ENCODE measurements at regions not wholly inside any gene's neighbourhood (a gene's known extent, or its start where the extent isn't known, plus 50 kb on each side); places are given as distances from the start of the nearest gene placed in this dataset.

DNA sequence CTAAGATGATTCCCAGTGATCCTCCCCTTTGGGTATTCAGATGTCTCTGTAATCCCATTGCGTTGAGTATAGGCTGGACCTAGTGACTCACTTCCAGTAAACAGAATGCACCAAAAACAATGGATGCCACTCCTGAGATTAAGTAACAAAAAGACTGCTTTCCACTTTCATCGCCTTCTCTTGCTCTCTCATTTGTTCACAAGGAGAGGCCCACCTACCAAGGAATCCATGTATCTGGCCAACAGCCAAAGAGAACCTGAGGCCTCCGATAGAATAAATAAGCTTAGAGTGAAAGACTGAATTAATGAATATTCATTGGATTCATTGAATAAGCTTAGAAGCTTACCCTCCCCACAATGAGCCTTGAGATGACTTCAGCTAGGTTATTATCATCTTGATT is 454.6 kb downstream of the KCNA4 start:
- intact Hi-C loops (cut with micrococcal nuclease), result no loop called here
- ATAC-seq, result no peak
- no peaks in the 10 kb centered on the region for H3K4me1 ChIP-seq (ENCODE audit: insufficient read depth, low read length)
- no peak overlapping the region for H3K4me2 ChIP-seq (ENCODE audit: low read length)
- no peak overlapping the region for H3K9ac ChIP-seq (ENCODE audit: low read length)
- ChIA-PET POLR2A (ENCODE audit: unreplicated experiment) (no interaction called here), CTCF (no interaction called here)
- H4K20me1 ChIP-seq (ENCODE audit: low read length), result no peaks in the 10 kb centered on the region
- H3K27ac ChIP-seq (ENCODE audit: low read length), result no peak overlapping the region
- no TSS peak for BruUV-seq (replicated peaks)
- no peak overlapping the region for H3K4me3 ChIP-seq (ENCODE audit: low read length)
- no peak for DNase-seq
- no peaks in the 10 kb centered on the region for H3K79me2 ChIP-seq (ENCODE audit: low read length)
- H3K9me3 ChIP-seq (ENCODE audit: low read length), result no peaks in the 10 kb centered on the region
- H3F3A ChIP-seq (ENCODE audit: low read length, unreplicated experiment), result no peaks in the 10 kb centered on the region
- H3K9me2 ChIP-seq (replicated peaks; ENCODE audit: low read length), result no peaks in the 10 kb centered on the region
- no peaks in the 10 kb centered on the region for H3K27me3 ChIP-seq (ENCODE audit: low read length)
- H3K36me3 ChIP-seq (ENCODE audit: low read depth, low read length), result no peaks in the 10 kb centered on the region
- TF ChIP-seq, protein P1, sequence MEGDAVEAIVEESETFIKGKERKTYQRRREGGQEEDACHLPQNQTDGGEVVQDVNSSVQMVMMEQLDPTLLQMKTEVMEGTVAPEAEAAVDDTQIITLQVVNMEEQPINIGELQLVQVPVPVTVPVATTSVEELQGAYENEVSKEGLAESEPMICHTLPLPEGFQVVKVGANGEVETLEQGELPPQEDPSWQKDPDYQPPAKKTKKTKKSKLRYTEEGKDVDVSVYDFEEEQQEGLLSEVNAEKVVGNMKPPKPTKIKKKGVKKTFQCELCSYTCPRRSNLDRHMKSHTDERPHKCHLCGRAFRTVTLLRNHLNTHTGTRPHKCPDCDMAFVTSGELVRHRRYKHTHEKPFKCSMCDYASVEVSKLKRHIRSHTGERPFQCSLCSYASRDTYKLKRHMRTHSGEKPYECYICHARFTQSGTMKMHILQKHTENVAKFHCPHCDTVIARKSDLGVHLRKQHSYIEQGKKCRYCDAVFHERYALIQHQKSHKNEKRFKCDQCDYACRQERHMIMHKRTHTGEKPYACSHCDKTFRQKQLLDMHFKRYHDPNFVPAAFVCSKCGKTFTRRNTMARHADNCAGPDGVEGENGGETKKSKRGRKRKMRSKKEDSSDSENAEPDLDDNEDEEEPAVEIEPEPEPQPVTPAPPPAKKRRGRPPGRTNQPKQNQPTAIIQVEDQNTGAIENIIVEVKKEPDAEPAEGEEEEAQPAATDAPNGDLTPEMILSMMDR (conservative IDR thresholded peaks at IDR 0.05; ENCODE audit: low read depth, low read length), result no peak
- TF ChIP-seq EZH2phosphoT487 (IDR thresholded peaks at IDR 0.05; ENCODE audit: borderline replicate concordance, low read length) (no peak), EZH2 (IDR thresholded peaks at IDR 0.05; ENCODE audit: low read length, unreplicated experiment) (no peak)
- H2AFZ ChIP-seq (ENCODE audit: low read length), result no peak overlapping the region

DNA sequence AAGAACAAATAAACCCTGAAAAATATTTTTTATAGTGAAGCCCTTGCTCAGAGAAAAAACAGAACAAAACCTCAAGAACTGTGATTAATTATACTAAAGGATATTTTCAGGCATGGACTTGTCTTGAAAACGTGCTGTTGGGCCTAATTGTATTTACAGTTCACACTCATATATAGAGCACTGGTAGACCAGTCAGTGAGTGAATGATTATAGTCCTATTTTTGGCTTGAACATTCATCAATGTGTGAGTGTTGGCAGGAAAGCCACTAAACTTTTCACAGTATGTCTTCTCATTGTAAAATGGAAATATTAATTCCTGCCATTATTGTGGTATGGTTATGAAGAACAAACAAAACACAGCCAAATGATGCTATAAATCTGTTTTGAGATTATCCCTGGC is 462.8 kb downstream of the KCNA4 start:
- H2AFZ ChIP-seq (ENCODE audit: low read length), result no peak overlapping the region
- H3K27ac ChIP-seq (ENCODE audit: low read length), result no peak overlapping the region
- POLR2A ChIA-PET (ENCODE audit: unreplicated experiment), result no interaction called here
- TF ChIP-seq EZH2 (IDR thresholded peaks at IDR 0.05; ENCODE audit: low read length, unreplicated experiment), result no peak
- TF ChIP-seq EZH2phosphoT487 (IDR thresholded peaks at IDR 0.05; ENCODE audit: borderline replicate concordance, low read length), result no peak
- ATAC-seq, result no peak
- H3K4me1 ChIP-seq (ENCODE audit: insufficient read depth, low read length), result no peaks in the 10 kb centered on the region
- intact Hi-C loops (cut with micrococcal nuclease), result loop anchor here (1.0 kb wide), 1 partner anchor 22 kb away; no protein-coding TSS in a partner anchor
- BruUV-seq (replicated peaks), result no TSS peak
- H3K36me3 ChIP-seq (ENCODE audit: low read depth, low read length), result no peaks in the 10 kb centered on the region
- H3K4me3 ChIP-seq (ENCODE audit: low read length), result no peak overlapping the region
- no peaks in the 10 kb centered on the region for H3K9me3 ChIP-seq (ENCODE audit: low read length)
- DNase-seq, result no peak
- H3K79me2 ChIP-seq (ENCODE audit: low read length), result no peaks in the 10 kb centered on the region
- no peaks in the 10 kb centered on the region for H3F3A ChIP-seq (ENCODE audit: low read length, unreplicated experiment)
- no peaks in the 10 kb centered on the region for H4K20me1 ChIP-seq (ENCODE audit: low read length)
- H3K9ac ChIP-seq (ENCODE audit: low read length), result no peak overlapping the region
- CTCF ChIA-PET, result no interaction called here
- peaks cover 16% of the 10 kb centered on the region; the same call in 1 of the 2 replicates for H3K27me3 ChIP-seq (ENCODE audit: low read length)
- no peak overlapping the region for H3K4me2 ChIP-seq (ENCODE audit: low read length)
- H3K9me2 ChIP-seq (replicated peaks; ENCODE audit: low read length), result no peaks in the 10 kb centered on the region

DNA sequence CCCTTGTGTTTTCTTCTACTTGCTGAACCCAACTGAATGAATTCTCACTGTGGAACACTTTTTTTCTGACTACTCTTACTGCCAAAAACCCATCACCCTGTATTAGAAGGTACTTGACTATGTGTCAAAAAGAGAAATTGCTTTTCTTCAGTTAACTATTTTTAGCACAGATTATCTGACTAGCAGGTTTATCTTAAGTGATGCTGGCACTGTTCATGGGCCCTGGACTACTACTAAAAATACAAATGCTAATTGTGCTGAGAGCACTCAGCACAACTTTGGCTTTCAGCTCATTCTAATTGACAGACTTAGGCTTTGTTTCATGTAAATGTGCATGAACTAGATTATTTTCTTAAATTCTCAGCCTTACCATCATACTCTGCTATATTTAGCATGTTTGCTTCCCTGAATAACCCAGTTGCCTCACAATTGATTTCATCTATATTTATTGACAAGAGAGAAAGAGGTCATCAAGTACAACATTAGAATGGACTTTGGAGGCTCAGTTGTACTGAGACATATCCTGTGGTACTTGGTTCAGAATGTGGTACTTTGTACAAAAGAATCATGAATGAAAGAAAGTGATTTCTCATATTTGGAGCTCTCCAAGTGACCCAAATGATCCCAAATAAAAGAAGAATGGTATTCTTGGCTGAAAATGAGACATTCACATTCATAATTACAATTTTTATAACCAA is 478.3 kb downstream of the KCNA4 start:
- no peak overlapping the region for H2AFZ ChIP-seq (ENCODE audit: low read length)
- ChIA-PET POLR2A (ENCODE audit: unreplicated experiment) (no interaction called here), CTCF (no interaction called here)
- H3K4me3 ChIP-seq (ENCODE audit: low read length), result no peak overlapping the region
- intact Hi-C loops (cut with micrococcal nuclease), result no loop called here
- H3K9me2 ChIP-seq (replicated peaks; ENCODE audit: low read length), result no peaks in the 10 kb centered on the region
- no peak overlapping the region for H3K4me2 ChIP-seq (ENCODE audit: low read length)
- no peaks in the 10 kb centered on the region for H3K36me3 ChIP-seq (ENCODE audit: low read depth, low read length)
- DNase-seq (no peak), ATAC-seq (no peak)
- no peaks in the 10 kb centered on the region for H3K9me3 ChIP-seq (ENCODE audit: low read length)
- H3K27ac ChIP-seq (ENCODE audit: low read length), result no peak overlapping the region
- peaks cover 11% of the 10 kb centered on the region; the same call in 1 of the 2 replicates for H3K27me3 ChIP-seq (ENCODE audit: low read length)
- no peaks in the 10 kb centered on the region for H3F3A ChIP-seq (ENCODE audit: low read length, unreplicated experiment)
- no peaks in the 10 kb centered on the region for H4K20me1 ChIP-seq (ENCODE audit: low read length)
- H3K79me2 ChIP-seq (ENCODE audit: low read length), result no peaks in the 10 kb centered on the region
- no peak for TF ChIP-seq EZH2 (IDR thresholded peaks at IDR 0.05; ENCODE audit: low read length, unreplicated experiment)
- TF ChIP-seq, protein P1 (conservative IDR thresholded peaks at IDR 0.05; ENCODE audit: low read depth, low read length), result no peak
- no peak for TF ChIP-seq EZH2phosphoT487 (IDR thresholded peaks at IDR 0.05; ENCODE audit: borderline replicate concordance, low read length)
- no TSS peak for BruUV-seq (replicated peaks)
- H3K4me1 ChIP-seq (ENCODE audit: insufficient read depth, low read length), result no peaks in the 10 kb centered on the region
- no peak overlapping the region for H3K9ac ChIP-seq (ENCODE audit: low read length)
